Esophagus squamous epithelium (tissue), 5 donors: ENCODE measurements at regions not wholly inside any gene's neighbourhood (a gene's known extent, or its start where the extent isn't known, plus 50 kb on each side); places are given as distances from the start of the nearest gene placed in this dataset.

Experiments
- DNase-seq: peaks from one replicate; lab custom pipeline; 2025; lab: John Stamatoyannopoulos, UW
- H3K27ac ChIP-seq, 4 donors: fragments of 200-600 bp; sonication (generic); one replicate each; pipeline ENCODE4 v1.5.1; 2016 to 2019; ENCODE audit warnings: mild to moderate bottlenecking in 1 of 4
- H3K27me3 ChIP-seq, 4 donors: fragments of 200-600 bp; sonication (generic); 1 replicate in 3 of 4; 2 replicates in 1 of 4; pipeline versions ENCODE4 v1.5.1 to v1.6.0; 2017 to 2021; ENCODE audit warnings: antibody characterized with exemption in 1 of 4
- H3K36me3 ChIP-seq, 3 donors: fragments of 200-600 bp; sonication (generic); one replicate each; pipeline ENCODE4 v1.5.1; 2016 to 2019
- H3K4me1 ChIP-seq, 3 donors: fragments of 200-600 bp; sonication (generic); one replicate each; pipeline ENCODE4 v1.5.1; 2017 to 2019
- H3K4me3 ChIP-seq, 4 donors: fragments of 200-600 bp; sonication (generic); 1 replicate in 3 of 4; 2 replicates in 1 of 4; pipeline ENCODE4 v1.5.1; 2016 to 2019; ENCODE audit warnings: mild to moderate bottlenecking in 2 of 4, moderate library complexity in 1 of 4
- H3K9me3 ChIP-seq, 3 donors: fragments of 200-600 bp; sonication (generic); one replicate each; pipeline ENCODE4 v1.5.1; 2016 to 2019
- CTCF ChIP-seq, 6 experiments: fragments of 450-650 bp in 4 of 6; fragments of 200-600 bp in 2 of 6; sonication (generic) in 2 of 6; IDR thresholded peaks; one replicate each; pipeline ENCODE4 v1.5.1; 2016 to 2019; ENCODE audit warnings: antibody characterized with exemption in 6 of 6, mild to moderate bottlenecking in 4 of 6, moderate library complexity in 4 of 6
- POLR2A ChIP-seq, 4 donors: fragments of 450-650 bp; IDR thresholded peaks; one replicate each; pipeline ENCODE4 v1.6.1; 2017; ENCODE audit warnings: antibody characterized with exemption in 4 of 4, mild to moderate bottlenecking in 4 of 4, moderate library complexity in 3 of 4
- WGBS, 2 donors: methylation state at CpG; one replicate each; pipeline ENCODE4 v1.1.5; 2018; 5-methylcytosine and 5-hydroxymethylcytosine counted together
- intact Hi-C: fragments of 100-400 bp; cut with DNase I; formaldehyde crosslinking; loops from one replicate; pipeline ENCODE4 v1.15.0; 2022
- donor health status: DM: yes; HTN: yes; CAD: no.

GRCh38 chr10:2118201-2118600 lies 380.9 kb upstream of the ADARB2 start:
- DNase-seq = no peak
- Histone ChIP-seq H3K27me3 (peaks cover 0 to 4% (median 0%) of the 10 kb centered on the region in 4 donors), H3K27ac (no peak overlapping the region), H3K36me3 (no peaks in the 10 kb centered on the region), H3K4me3 (no peak overlapping the region), H3K9me3 (no peaks in the 10 kb centered on the region), H3K4me1 (peaks cover 0 to 6% (median 0%) of the 10 kb centered on the region in 3 donors)
- intact Hi-C loops = no loop called here
- 100% methylated on average over 3 of the region's 3 CpGs for WGBS, 2 donors
- TF ChIP-seq POLR2A (IDR thresholded peaks at IDR 0.05) (no peak), CTCF (IDR thresholded peaks at IDR 0.05) (no peak)

GRCh38 chr10:2117641-2118040 lies 380.3 kb upstream of the ADARB2 start:
- Histone ChIP-seq H3K36me3 (no peaks in the 10 kb centered on the region), H3K27me3 (peaks cover 0 to 4% (median 0%) of the 10 kb centered on the region in 4 donors), H3K9me3 (no peaks in the 10 kb centered on the region), H3K27ac (no peak overlapping the region), H3K4me1 (peaks cover 0 to 5% (median 0%) of the 10 kb centered on the region in 3 donors), H3K4me3 (no peak overlapping the region)
- no peak for TF ChIP-seq CTCF (IDR thresholded peaks at IDR 0.05)
- TF ChIP-seq POLR2A (IDR thresholded peaks at IDR 0.05) = no peak
- intact Hi-C loops = no loop called here
- WGBS, 2 donors = 57 to 86% methylated on average over 1 of the region's 1 CpG
- no peak for DNase-seq

- 58 to 65% methylated on average over 5 to 8 of the region's 8 CpGs for WGBS, 2 donors
- Histone ChIP-seq H3K36me3 (no peaks in the 10 kb centered on the region), H3K4me1 (no peaks in the 10 kb centered on the region), H3K4me3 (no peak overlapping the region), H3K27ac (no peak overlapping the region), H3K9me3 (no peaks in the 10 kb centered on the region), H3K27me3 (peaks cover 0 to 3% (median 0%) of the 10 kb centered on the region in 4 donors)
- no peak for DNase-seq
- intact Hi-C loops = no loop called here
- TF ChIP-seq POLR2A (IDR thresholded peaks at IDR 0.05) = no peak
- TF ChIP-seq CTCF (IDR thresholded peaks at IDR 0.05) = no peak
Measured at GRCh38 chr10:2111965-2112364, 374.6 kb upstream of the ADARB2 start.

GRCh38 chr10:2108496-2108895 lies 371.2 kb upstream of the ADARB2 start:
- H3K36me3 ChIP-seq = no peaks in the 10 kb centered on the region
- 100% methylated on average over 1 of the region's 1 CpG for WGBS, 2 donors
- no peak for TF ChIP-seq CTCF (IDR thresholded peaks at IDR 0.05)
- no peak overlapping the region for H3K4me3 ChIP-seq
- intact Hi-C loops = no loop called here
- no peak overlapping the region for H3K27ac ChIP-seq
- no peaks in the 10 kb centered on the region for H3K9me3 ChIP-seq
- H3K27me3 ChIP-seq = no peaks in the 10 kb centered on the region
- DNase-seq = no peak
- no peaks in the 10 kb centered on the region for H3K4me1 ChIP-seq

GRCh38 chr10:2106641-2107040 lies 369.3 kb upstream of the ADARB2 start:
- WGBS, 2 donors = 25% methylated on average over 2 of the region's 2 CpGs
- Histone ChIP-seq H3K27ac (no peak overlapping the region), H3K27me3 (no peaks in the 10 kb centered on the region), H3K36me3 (no peaks in the 10 kb centered on the region), H3K4me1 (no peaks in the 10 kb centered on the region), H3K9me3 (no peaks in the 10 kb centered on the region), H3K4me3 (no peak overlapping the region)
- intact Hi-C loops = no loop called here
- no peak for DNase-seq
- TF ChIP-seq POLR2A (IDR thresholded peaks at IDR 0.05) (no peak), CTCF (IDR thresholded peaks at IDR 0.05) (no peak)
